Fibroblast of villous mesenchyme (primary cell): ENCODE measurements at regions not wholly inside any gene's neighbourhood (a gene's known extent, or its start where the extent isn't known, plus 50 kb on each side); places are given as distances from the start of the nearest gene placed in this dataset.

Source experiments
- DNase-seq: peaks from one replicate; pipeline ENCODE4 v3.0.0-alpha.2; 2010; ENCODE audit warnings: low read depth
- H3K4me3 ChIP-seq: 2 replicates; pipeline ENCODE4 v1.5.1; 2011; ENCODE audit warnings: low read depth, mild to moderate bottlenecking, low read length
- CTCF ChIP-seq: IDR thresholded peaks from 2 replicates; pipeline ENCODE4 v1.5.1; 2012; ENCODE audit warnings: low read depth, mild to moderate bottlenecking, low read length; ENCODE audit not compliant: insufficient read depth

GRCh38 chr14:57078054-57078453 is 190.7 kb downstream of the EXOC5 start:
- DNase-seq, result no peak
- H3K4me3 ChIP-seq, result no peak overlapping the region
- no peak for TF ChIP-seq CTCF

GRCh38 chr14:57073986-57074385 is 194.7 kb downstream of the EXOC5 start:
- no peak for DNase-seq
- no peak for TF ChIP-seq CTCF
- no peak overlapping the region for H3K4me3 ChIP-seq

- no peak for TF ChIP-seq CTCF
- no peak for DNase-seq
- no peak overlapping the region for H3K4me3 ChIP-seq
Measured at GRCh38 chr14:57071639-57072038, 197.1 kb downstream of the EXOC5 start.

GRCh38 chr14:57069702-57070101 is 199.0 kb downstream of the EXOC5 start:
- H3K4me3 ChIP-seq, result no peak overlapping the region
- TF ChIP-seq CTCF, result no peak
- no peak for DNase-seq

- DNase-seq, result no peak
- no peak overlapping the region for H3K4me3 ChIP-seq
- TF ChIP-seq CTCF, result no peak
Measured at GRCh38 chr14:57068511-57068910, 200.2 kb downstream of the EXOC5 start.

- TF ChIP-seq CTCF, result peak; percentile 63
- DNase-seq, result peak; percentile 11
- no peak overlapping the region for H3K4me3 ChIP-seq
Measured at GRCh38 chr14:57066887-57067513, 201.7 kb downstream of the EXOC5 start.

GRCh38 chr14:57066463-57066862 is 202.2 kb downstream of the EXOC5 start:
- DNase-seq, result no peak
- no peak for TF ChIP-seq CTCF
- H3K4me3 ChIP-seq, result no peak overlapping the region
